WTC11 (cell line): ENCODE measurements at regions not wholly inside any gene's neighbourhood (a gene's known extent, or its start where the extent isn't known, plus 50 kb on each side); places are given as distances from the start of the nearest gene placed in this dataset.

ENCODE experiments used
- ATAC-seq: fragments of 200-7000 bp; cut with Tn5 transposase; 2 replicates; pipeline ENCODE4 v1.10.0; 2021; ENCODE audit warnings: mild to moderate bottlenecking, moderate library complexity
- CTCF ChIA-PET: fragments of 300-600 bp; sonication (Branson Sonifier 250); formaldehyde crosslinking; loops from one replicate; lab custom pipeline; 2021; ENCODE audit warnings: antibody characterized with exemption; lab: Charles Lee
- POLR2A ChIA-PET: fragments of 350-600 bp; sonication (Branson Sonifier 250); formaldehyde crosslinking; loops from one replicate; lab custom pipeline; 2021; ENCODE audit warnings: antibody characterized with exemption; lab: Charles Lee
- DNase-seq: peaks from one replicate; pipeline ENCODE4 v3.0.0; 2021; ENCODE audit warnings: low spot score
- H3K27ac Mint-ChIP-seq: 2 replicates; pipeline ENCODE4 v1.8.0; 2021; ENCODE audit warnings: mixed read lengths
- H3K27me3 Mint-ChIP-seq: 2 replicates; pipeline ENCODE4 v1.8.0; 2021; ENCODE audit warnings: low read depth, mild to moderate bottlenecking, moderate library complexity, mixed read lengths
- H3K36me3 Mint-ChIP-seq: 2 replicates; pipeline ENCODE4 v1.8.0; 2021; ENCODE audit warnings: mixed read lengths
- H3K4me1 Mint-ChIP-seq: 2 replicates; pipeline ENCODE4 v1.8.0; 2022; ENCODE audit warnings: mixed read lengths
- H3K4me3 Mint-ChIP-seq: 2 replicates; pipeline ENCODE4 v1.8.0; 2021; ENCODE audit warnings: mild to moderate bottlenecking, moderate library complexity, mixed read lengths
- H3K9me3 Mint-ChIP-seq: 2 replicates; pipeline ENCODE4 v1.8.0; 2021; ENCODE audit warnings: mixed read lengths
- AFF4 ChIP-seq: sonication (generic); formaldehyde crosslinking; IDR thresholded peaks from 2 replicates; pipeline ENCODE4 v1.8.1; 2023; ENCODE audit warnings: mild to moderate bottlenecking, missing genetic modification reagents, borderline replicate concordance
- ATF1 ChIP-seq: sonication (generic); formaldehyde crosslinking; IDR thresholded peaks from 2 replicates; pipeline ENCODE4 v1.8.1; 2023; ENCODE audit warnings: mild to moderate bottlenecking, moderate library complexity, missing genetic modification reagents
- ATF2 ChIP-seq: sonication (generic); formaldehyde crosslinking; IDR thresholded peaks from 2 replicates; pipeline ENCODE4 v1.8.1; 2022; ENCODE audit warnings: low read depth, missing genetic modification reagents, borderline replicate concordance
- ERG ChIP-seq: fragments of 250-450 bp; sonication (Bioruptor Pico); IDR thresholded peaks from 2 replicates; pipeline ENCODE4 v1.8.0; 2021; ENCODE audit warnings: mild to moderate bottlenecking
- FOXP1 ChIP-seq: sonication (generic); formaldehyde crosslinking; IDR thresholded peaks from 2 replicates; pipeline ENCODE4 v1.8.0; 2022; ENCODE audit warnings: missing genetic modification reagents, mild to moderate bottlenecking, moderate library complexity, borderline replicate concordance
- HMGXB4 ChIP-seq: sonication (generic); formaldehyde crosslinking; IDR thresholded peaks from 2 replicates; pipeline ENCODE4 v1.8.1; 2023; ENCODE audit warnings: mild to moderate bottlenecking, moderate library complexity, missing genetic modification reagents
- IRF1 ChIP-seq: sonication (generic); formaldehyde crosslinking; IDR thresholded peaks from 2 replicates; pipeline ENCODE4 v1.8.0; 2023; ENCODE audit warnings: missing genetic modification reagents
- MYBL2 ChIP-seq: sonication (generic); formaldehyde crosslinking; IDR thresholded peaks from 2 replicates; pipeline ENCODE4 v1.8.1; 2023; ENCODE audit warnings: mild to moderate bottlenecking, moderate library complexity, missing genetic modification reagents
- NR3C1 ChIP-seq: sonication (generic); formaldehyde crosslinking; conservative IDR thresholded peaks from 2 replicates; pipeline ENCODE4 v1.8.1; 2023; ENCODE audit warnings: low read depth, mild to moderate bottlenecking, missing genetic modification reagents
- SMAD3 ChIP-seq: sonication (generic); formaldehyde crosslinking; IDR thresholded peaks from 2 replicates; pipeline ENCODE4 v1.8.0; 2022; ENCODE audit warnings: missing genetic modification reagents, mild to moderate bottlenecking, borderline replicate concordance
- ZNF138 ChIP-seq: sonication (generic); formaldehyde crosslinking; conservative IDR thresholded peaks from 2 replicates; pipeline ENCODE4 v1.8.1; 2022; ENCODE audit warnings: mild to moderate bottlenecking, moderate library complexity, missing genetic modification reagents
- ZNF532 ChIP-seq: fragments of 250-450 bp; sonication (Bioruptor Pico); IDR thresholded peaks from 2 replicates; pipeline ENCODE4 v1.9.0; 2021; ENCODE audit warnings: mild to moderate bottlenecking, borderline replicate concordance

- TF ChIP-seq ERG (CRISPR knock-in tag) (no peak), ZNF138 (no peak), FOXP1 (CRISPR knock-in tag) (no peak), NR3C1 (CRISPR knock-in tag) (no peak), IRF1 (CRISPR knock-in tag) (no peak)
Observed at GRCh38 chr6:166684866-166685265, 57.8 kb upstream of the RPS6KA2 start (continued).

GRCh38 chr6:166684170-166684569, 57.1 kb upstream of the RPS6KA2 start:
- no peak for DNase-seq

More at GRCh38 chr6:166684170-166684569, 57.1 kb upstream of the RPS6KA2 start:
- H3K36me3 Mint-ChIP-seq, result peaks cover 7% of the 10 kb centered on the region
- H3K4me1 Mint-ChIP-seq, result peaks cover 21% of the 10 kb centered on the region
- ATAC-seq, result no peak
- H3K4me3 Mint-ChIP-seq, result no peak overlapping the region
- no peaks in the 10 kb centered on the region for H3K27me3 Mint-ChIP-seq
- POLR2A ChIA-PET, result interaction anchor here (1.2 kb wide), 1 partner anchor 56 kb away, joined by 3 read pairs; no protein-coding TSS in a partner anchor
- H3K27ac Mint-ChIP-seq, result no peak overlapping the region
- no peak for TF ChIP-seq ZNF532 (CRISPR knock-in tag)
- TF ChIP-seq MYBL2, result no peak
- TF ChIP-seq ATF2 (CRISPR knock-in tag), result no peak
- no peak for TF ChIP-seq AFF4 (CRISPR knock-in tag)
- no peak for TF ChIP-seq ATF1 (CRISPR knock-in tag)
- no peak for TF ChIP-seq HMGXB4
- TF ChIP-seq SMAD3, result no peak
- TF ChIP-seq, all 79 proteins: peak for 0
- peaks cover 7% of the 10 kb centered on the region for H3K9me3 Mint-ChIP-seq
- CTCF ChIA-PET, result interaction anchor here (2.0 kb wide), 1 partner anchor 28 kb away, joined by 8 read pairs; no protein-coding TSS in a partner anchor
